Naive thymus-derived CD4-positive, alpha-beta T cell (primary cell): ENCODE measurements at regions not wholly inside any gene's neighbourhood (a gene's known extent, or its start where the extent isn't known, plus 50 kb on each side); places are given as distances from the start of the nearest gene placed in this dataset.

ENCODE experiments used
- ATAC-seq: fragments of 150-1000 bp; cut with Tn5 transposase; 2 replicates; pipeline ENCODE4 v1.10.0; 2021; ENCODE audit warnings: mild to moderate bottlenecking, moderate library complexity
- CTCF ChIA-PET: fragments of 350-600 bp; sonication (Branson Sonifier 250); formaldehyde crosslinking; loops from one replicate; lab custom pipeline; 2021; ENCODE audit warnings: antibody characterized with exemption; lab: Charles Lee
- POLR2A ChIA-PET: fragments of 350-600 bp; sonication (Branson Sonifier 250); formaldehyde crosslinking; loops from one replicate; lab custom pipeline; 2021; ENCODE audit warnings: antibody characterized with exemption, inconsistent platforms; lab: Charles Lee
- DNase-seq, 9 donors: peaks; one replicate each; pipeline versions ENCODE4 v3.0.0 to v3.0.0-alpha.2; 2020 to 2022; ENCODE audit warnings: mixed read lengths in 1 of 9
- H3K27ac ChIP-seq: one replicate; pipeline ENCODE4 v1.7.0; 2013; ENCODE audit warnings: mild to moderate bottlenecking, low read depth, low read length, moderate library complexity
- H3K27me3 ChIP-seq, 2 donors: one replicate each; pipeline ENCODE4 v1.7.0; 2013; ENCODE audit warnings: low read length in 2 of 2, mild to moderate bottlenecking in 2 of 2, moderate library complexity in 2 of 2; ENCODE audit not compliant: control insufficient read depth in 2 of 2, insufficient read depth in 2 of 2
- H3K36me3 ChIP-seq, 3 experiments: 1 replicate in 2 of 3; 2 replicates in 1 of 3; pipeline ENCODE4 v1.7.0; 2013; ENCODE audit warnings: low read length in 3 of 3, mild to moderate bottlenecking in 3 of 3, moderate library complexity in 1 of 3; ENCODE audit not compliant: insufficient read depth in 3 of 3, control insufficient read depth in 2 of 3
- H3K4me1 ChIP-seq, 2 donors: one replicate each; pipeline ENCODE4 v1.7.0; 2013; ENCODE audit warnings: low read length in 2 of 2, mild to moderate bottlenecking in 2 of 2, moderate library complexity in 1 of 2; ENCODE audit not compliant: control insufficient read depth in 2 of 2, insufficient read depth in 2 of 2
- H3K4me3 ChIP-seq: 2 replicates; pipeline ENCODE4 v1.7.0; 2013; ENCODE audit warnings: mild to moderate bottlenecking, low read length
- H3K9me3 ChIP-seq, 3 experiments: 1 replicate in 2 of 3; 2 replicates in 1 of 3; pipeline ENCODE4 v1.7.0; 2013; ENCODE audit warnings: low read length in 3 of 3; ENCODE audit not compliant: control insufficient read depth in 2 of 3
- H3K27ac Mint-ChIP-seq, 9 donors: one replicate each; pipeline ENCODE4 v1.8.0; 2020 to 2022; ENCODE audit warnings: mixed read lengths in 9 of 9, mild to moderate bottlenecking in 8 of 9, moderate library complexity in 5 of 9, inconsistent platforms in 2 of 9
- H3K27me3 Mint-ChIP-seq, 5 donors: one replicate each; pipeline ENCODE4 v1.8.0; 2021 to 2022; ENCODE audit warnings: mixed read lengths in 5 of 5, mild to moderate bottlenecking in 1 of 5
- H3K36me3 Mint-ChIP-seq, 5 donors: one replicate each; pipeline ENCODE4 v1.8.0; 2020 to 2022; ENCODE audit warnings: mixed read lengths in 5 of 5, mild to moderate bottlenecking in 3 of 5, inconsistent platforms in 1 of 5
- H3K4me1 Mint-ChIP-seq, 7 donors: one replicate each; pipeline ENCODE4 v1.8.0; 2020 to 2022; ENCODE audit warnings: mixed read lengths in 7 of 7, mild to moderate bottlenecking in 3 of 7, inconsistent platforms in 1 of 7
- H3K4me3 Mint-ChIP-seq, 10 donors: one replicate each; pipeline ENCODE4 v1.8.0; 2020 to 2022; ENCODE audit warnings: mild to moderate bottlenecking in 10 of 10, mixed read lengths in 10 of 10, moderate library complexity in 6 of 10, inconsistent platforms in 2 of 10
- H3K9me3 Mint-ChIP-seq, 11 donors: one replicate each; pipeline ENCODE4 v1.8.0; 2020 to 2022; ENCODE audit warnings: mixed read lengths in 11 of 11, mild to moderate bottlenecking in 4 of 11, inconsistent platforms in 1 of 11, moderate library complexity in 1 of 11
- intact Hi-C, 2 donors: fragments of 100-400 bp; cut with micrococcal nuclease; formaldehyde crosslinking; loops; one replicate each; pipeline ENCODE4 v1.15.1; 2023

DNA sequence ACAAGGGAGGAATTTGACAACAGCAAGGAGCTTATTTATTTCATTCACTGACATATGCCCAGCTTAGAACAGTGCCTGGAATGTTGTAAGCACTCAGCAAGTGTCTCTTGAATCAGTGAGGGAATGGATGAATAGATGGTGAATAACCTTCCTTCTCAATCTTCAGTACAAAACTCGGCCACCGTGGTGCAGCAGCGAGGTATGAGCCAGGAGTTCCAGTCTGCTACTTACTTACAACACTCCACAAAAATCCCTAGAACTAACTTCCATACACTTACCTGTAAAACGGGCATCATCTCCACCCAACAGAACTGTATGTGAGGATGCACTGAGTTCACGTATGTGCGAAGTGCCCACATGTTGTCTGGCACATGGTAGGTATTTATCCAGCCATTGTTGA, 237.4 kb downstream of the WDR11 start:
- H3K27ac Mint-ChIP-seq: no peak overlapping the region
- Histone ChIP-seq H3K36me3 (no peaks in the 10 kb centered on the region), H3K27me3 (no peaks in the 10 kb centered on the region), H3K4me3 (no peak overlapping the region), H3K9me3 (no peaks in the 10 kb centered on the region), H3K27ac (no peak overlapping the region), H3K4me1 (no peaks in the 10 kb centered on the region)
- no peaks in the 10 kb centered on the region for H3K4me1 Mint-ChIP-seq
- ChIA-PET CTCF (no interaction called here), POLR2A (no interaction called here)
- intact Hi-C loops: no loop called here
- H3K36me3 Mint-ChIP-seq: no peaks in the 10 kb centered on the region
- DNase-seq (no peak), ATAC-seq (no peak)
- peaks cover 0 to 7% (median 3%) of the 10 kb centered on the region in 11 donors for H3K9me3 Mint-ChIP-seq
- H3K27me3 Mint-ChIP-seq: peaks cover 0 to 9% (median 5%) of the 10 kb centered on the region in 5 donors
- no peak overlapping the region for H3K4me3 Mint-ChIP-seq

DNA sequence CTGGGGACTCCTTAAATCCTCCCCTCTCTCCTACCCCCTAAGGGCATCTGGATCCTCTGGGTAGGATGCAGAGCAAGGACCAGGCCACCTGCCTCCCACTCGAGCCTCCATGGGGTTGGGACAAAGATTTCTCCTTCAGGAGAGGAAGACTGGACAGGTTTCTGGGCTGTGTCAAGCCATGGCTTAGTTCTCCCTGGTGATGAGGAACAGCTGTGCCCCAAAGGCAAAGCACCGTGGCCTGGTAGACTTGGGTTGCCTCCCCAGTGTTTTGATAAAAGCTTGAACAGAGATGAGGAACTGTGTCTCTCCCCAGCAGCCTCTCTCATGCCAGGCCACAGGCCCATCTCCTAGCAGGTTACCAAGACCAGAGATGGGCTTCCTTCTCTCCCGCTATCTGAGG, 238.3 kb downstream of the WDR11 start:
- no peaks in the 10 kb centered on the region for H3K4me1 ChIP-seq
- Mint-ChIP-seq H3K4me1 (no peaks in the 10 kb centered on the region), H3K27ac (no peak overlapping the region), H3K9me3 (peaks cover 0 to 7% (median 3%) of the 10 kb centered on the region in 11 donors), H3K4me3 (no peak overlapping the region), H3K27me3 (peaks cover 0 to 9% (median 5%) of the 10 kb centered on the region in 5 donors), H3K36me3 (no peaks in the 10 kb centered on the region)
- H3K27me3 ChIP-seq: no peaks in the 10 kb centered on the region
- no peaks in the 10 kb centered on the region for H3K9me3 ChIP-seq
- intact Hi-C loops: no loop called here
- ChIA-PET CTCF (no interaction called here), POLR2A (no interaction called here)
- no peak for DNase-seq
- no peaks in the 10 kb centered on the region for H3K36me3 ChIP-seq
- H3K4me3 ChIP-seq: no peak overlapping the region
- no peak for ATAC-seq
- no peak overlapping the region for H3K27ac ChIP-seq

DNA sequence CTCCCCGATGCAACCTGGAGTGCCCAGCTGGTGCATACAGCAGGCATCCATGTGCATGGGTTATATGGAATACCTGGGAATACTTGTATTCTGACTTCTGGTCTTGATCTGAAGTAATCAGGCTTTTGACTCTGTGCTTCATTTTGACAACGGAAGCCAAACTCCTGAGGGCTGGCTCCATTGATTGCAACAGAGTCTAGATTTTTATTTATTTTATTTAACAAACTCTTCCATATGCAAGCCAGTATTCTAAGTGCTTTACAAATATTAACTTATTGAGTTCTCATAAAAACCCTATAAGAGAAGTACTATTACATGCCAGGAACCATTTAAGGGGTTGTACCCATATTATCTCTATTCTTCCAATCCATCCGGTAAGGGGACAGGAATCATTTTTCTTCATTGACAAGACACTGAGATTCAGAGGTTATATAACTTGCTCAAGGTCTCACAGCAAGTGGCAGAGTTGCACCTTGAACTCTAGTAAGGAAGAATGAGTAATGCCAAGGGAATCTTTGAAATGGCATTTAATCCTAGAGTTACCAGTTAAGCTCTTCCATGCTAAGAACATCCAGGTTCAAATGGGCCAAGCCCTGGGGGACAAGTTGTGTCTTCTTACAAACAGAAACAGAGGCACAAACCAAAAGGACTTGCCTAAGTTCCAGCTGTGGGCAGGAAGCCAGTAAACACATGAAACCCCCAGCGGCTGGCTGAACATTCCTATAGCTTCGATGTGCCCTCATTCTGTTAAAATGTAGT, 241.0 kb downstream of the WDR11 start:
- ChIA-PET CTCF (no interaction called here), POLR2A (no interaction called here)
- Histone ChIP-seq H3K27ac (no peak overlapping the region), H3K4me3 (no peak overlapping the region), H3K4me1 (no peaks in the 10 kb centered on the region), H3K9me3 (no peaks in the 10 kb centered on the region), H3K36me3 (no peaks in the 10 kb centered on the region), H3K27me3 (no peaks in the 10 kb centered on the region)
- H3K36me3 Mint-ChIP-seq: no peaks in the 10 kb centered on the region
- no peak overlapping the region for H3K4me3 Mint-ChIP-seq
- no peak overlapping the region for H3K27ac Mint-ChIP-seq
- H3K4me1 Mint-ChIP-seq: no peaks in the 10 kb centered on the region
- DNase-seq (no peak), ATAC-seq (no peak)
- peaks cover 0 to 7% (median 4%) of the 10 kb centered on the region in 11 donors for H3K9me3 Mint-ChIP-seq
- H3K27me3 Mint-ChIP-seq: no peaks in the 10 kb centered on the region
- intact Hi-C loops: no loop called here

DNA sequence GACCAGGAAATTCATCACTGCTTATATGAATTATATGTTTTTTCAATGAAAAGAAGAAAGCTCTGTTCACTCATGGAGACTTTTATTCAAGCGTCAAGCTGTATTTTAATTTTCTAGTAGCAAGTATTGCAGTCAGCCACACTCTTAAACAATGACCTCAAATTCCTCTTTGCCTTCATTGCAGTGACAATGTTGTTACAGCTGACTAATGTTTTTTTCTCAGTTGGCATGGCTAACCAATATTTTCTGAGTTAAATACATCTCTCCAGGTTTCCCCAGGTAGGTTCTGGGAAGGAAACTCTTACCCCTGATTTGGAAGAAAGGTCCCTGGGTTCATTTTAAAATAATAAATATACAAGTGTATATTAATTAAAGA, 241.5 kb downstream of the WDR11 start:
- ATAC-seq (no peak), DNase-seq (no peak)
- Mint-ChIP-seq H3K4me3 (no peak overlapping the region), H3K27me3 (no peaks in the 10 kb centered on the region), H3K4me1 (no peaks in the 10 kb centered on the region), H3K36me3 (no peaks in the 10 kb centered on the region), H3K27ac (no peak overlapping the region), H3K9me3 (peaks cover 0 to 7% (median 3%) of the 10 kb centered on the region in 11 donors)
- Histone ChIP-seq H3K9me3 (no peaks in the 10 kb centered on the region), H3K4me3 (no peak overlapping the region), H3K36me3 (no peaks in the 10 kb centered on the region), H3K27me3 (no peaks in the 10 kb centered on the region), H3K4me1 (no peaks in the 10 kb centered on the region), H3K27ac (no peak overlapping the region)
- CTCF ChIA-PET: no interaction called here
- intact Hi-C loops: no loop called here
- POLR2A ChIA-PET: no interaction called here

DNA sequence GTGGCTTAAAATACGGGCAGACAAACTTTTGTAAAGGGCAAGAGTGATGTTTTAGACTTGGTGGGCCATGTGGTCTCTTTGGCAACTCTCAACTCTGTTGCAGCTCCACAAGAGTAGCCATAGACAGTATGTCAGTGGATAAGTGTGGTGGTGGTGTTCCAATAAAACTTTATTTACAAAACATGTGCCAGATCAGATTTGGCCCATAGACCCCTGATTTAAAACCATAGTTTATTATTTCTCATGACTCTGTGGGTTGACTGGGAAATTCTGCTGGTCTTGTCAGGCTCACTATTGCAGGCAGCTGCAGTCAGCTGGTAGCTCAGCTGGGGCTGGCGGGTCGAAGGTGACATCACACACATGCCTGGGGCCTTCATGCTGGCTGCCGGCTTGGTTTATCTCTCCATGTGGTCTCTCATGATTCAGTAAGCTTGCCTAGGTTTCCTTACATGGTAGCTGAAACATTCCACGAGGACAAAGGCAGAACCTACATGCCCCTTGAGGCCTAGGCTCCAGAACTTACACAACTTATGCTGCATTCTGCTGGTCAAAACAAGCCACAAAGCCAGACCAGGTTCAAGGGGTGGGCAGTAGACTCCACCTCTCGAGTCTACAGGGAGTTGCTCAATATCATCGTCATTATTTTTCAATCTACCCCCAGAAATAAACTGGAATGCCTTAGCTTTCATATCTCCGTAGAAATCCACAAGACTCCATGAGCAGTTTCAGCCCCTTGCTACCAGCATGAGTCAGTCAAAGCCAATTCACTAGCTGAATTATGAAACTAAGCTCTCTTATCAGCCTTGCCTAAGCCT, 245.7 kb downstream of the WDR11 start:
- H3K9me3 ChIP-seq: no peaks in the 10 kb centered on the region
- H3K4me3 ChIP-seq: no peak overlapping the region
- no peak for DNase-seq
- no peaks in the 10 kb centered on the region for H3K4me1 ChIP-seq
- Mint-ChIP-seq H3K4me1 (no peaks in the 10 kb centered on the region), H3K27me3 (peaks cover 0 to 4% (median 0%) of the 10 kb centered on the region in 5 donors), H3K9me3 (peaks cover 0 to 7% (median 2%) of the 10 kb centered on the region in 11 donors), H3K27ac (no peak overlapping the region), H3K4me3 (no peak overlapping the region), H3K36me3 (no peaks in the 10 kb centered on the region)
- ChIA-PET POLR2A (no interaction called here), CTCF (no interaction called here)
- H3K27me3 ChIP-seq: no peaks in the 10 kb centered on the region
- no peak overlapping the region for H3K27ac ChIP-seq
- intact Hi-C loops: no loop called here
- ATAC-seq: no peak
- no peaks in the 10 kb centered on the region for H3K36me3 ChIP-seq

DNA sequence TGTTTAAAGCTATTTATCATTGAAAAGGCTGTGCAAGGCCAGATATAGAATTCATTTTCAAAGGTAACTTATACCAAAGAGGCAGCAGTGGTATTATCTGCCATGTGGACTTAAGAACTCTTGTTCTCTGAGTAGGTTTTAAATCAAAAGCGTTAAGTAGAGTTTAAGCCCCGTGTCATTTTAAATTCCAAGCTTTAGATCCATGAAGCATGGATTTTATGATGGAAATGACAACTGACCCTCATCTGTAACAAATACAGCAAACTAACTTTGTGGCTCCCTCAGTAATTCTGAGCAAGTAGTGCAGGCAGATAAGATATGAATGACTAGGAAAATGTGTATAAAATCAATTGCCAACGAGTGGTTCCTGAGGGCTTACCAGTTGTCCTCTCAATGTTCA, 247.0 kb downstream of the WDR11 start:
- Mint-ChIP-seq H3K9me3 (peaks cover 0 to 7% (median 0%) of the 10 kb centered on the region in 11 donors), H3K27ac (no peak overlapping the region), H3K4me3 (no peak overlapping the region), H3K36me3 (no peaks in the 10 kb centered on the region), H3K4me1 (no peaks in the 10 kb centered on the region), H3K27me3 (peaks cover 0 to 4% (median 0%) of the 10 kb centered on the region in 5 donors)
- ChIA-PET CTCF (no interaction called here), POLR2A (no interaction called here)
- DNase-seq (no peak), ATAC-seq (no peak)
- H3K27ac ChIP-seq: no peak overlapping the region
- no peaks in the 10 kb centered on the region for H3K9me3 ChIP-seq
- no peaks in the 10 kb centered on the region for H3K27me3 ChIP-seq
- no peaks in the 10 kb centered on the region for H3K4me1 ChIP-seq
- H3K4me3 ChIP-seq: no peak overlapping the region
- no peaks in the 10 kb centered on the region for H3K36me3 ChIP-seq
- intact Hi-C loops: no loop called here
